Hematopoietic multipotent progenitor cell treated with erythropoietin and hydrocortisone succinate and interleukin-3 and kit ligand, for 4 days (in vitro differentiated cells): ENCODE measurements at regions not wholly inside any gene's neighbourhood (a gene's known extent, or its start where the extent isn't known, plus 50 kb on each side); places are given as distances from the start of the nearest gene placed in this dataset.
"Not testable (repeated sequence)": the region's sequence is repeated elsewhere in the genome, so short reads cannot be mapped to it uniquely, and the experiment has no call there.

Experiments
- DNase-seq: peaks from one replicate; pipeline ENCODE4 v3.0.0-alpha.2; 2015

- no peak for DNase-seq
Measured at GRCh38 chr18:60060026-60060425, 160.2 kb downstream of the PMAIP1 start.

- no peak for DNase-seq
Measured at GRCh38 chr18:60059216-60059615, 159.4 kb downstream of the PMAIP1 start.

GRCh38 chr18:60053747-60054304 lies 154.0 kb downstream of the PMAIP1 start:
- peak; percentile 20 for DNase-seq

GRCh38 chr18:60050821-60051220 lies 151.0 kb downstream of the PMAIP1 start:
- DNase-seq: no peak

GRCh38 chr18:60049172-60049571 lies 149.4 kb downstream of the PMAIP1 start:
- no peak for DNase-seq

- no peak for DNase-seq
Measured at GRCh38 chr18:60047556-60047955, 147.8 kb downstream of the PMAIP1 start.

- no peak for DNase-seq
Measured at GRCh38 chr18:60044290-60045006, 144.7 kb downstream of the PMAIP1 start.

- DNase-seq: no peak
Measured at GRCh38 chr18:60040971-60041370, 141.2 kb downstream of the PMAIP1 start.

- no peak for DNase-seq
Measured at GRCh38 chr18:60038731-60039130, 138.9 kb downstream of the PMAIP1 start.

GRCh38 chr18:60027397-60027796 lies 127.6 kb downstream of the PMAIP1 start:
- no peak for DNase-seq

- no peak for DNase-seq
Measured at GRCh38 chr18:60024857-60025256, 125.1 kb downstream of the PMAIP1 start.

GRCh38 chr18:60024345-60024744 lies 124.5 kb downstream of the PMAIP1 start:
- DNase-seq: no peak

GRCh38 chr18:60022671-60023276 lies 123.0 kb downstream of the PMAIP1 start:
- DNase-seq: no peak

- no peak for DNase-seq
Measured at GRCh38 chr18:60021556-60021955, 121.8 kb downstream of the PMAIP1 start.

- DNase-seq: no peak
Measured at GRCh38 chr18:60020107-60020925, 120.5 kb downstream of the PMAIP1 start.

- DNase-seq: no peak
Measured at GRCh38 chr18:60019463-60019840, 119.7 kb downstream of the PMAIP1 start.

- no peak for DNase-seq
Measured at GRCh38 chr18:60018618-60019462, 119.0 kb downstream of the PMAIP1 start.

- peak; percentile 41 for DNase-seq
Measured at GRCh38 chr18:60018134-60018533, 118.3 kb downstream of the PMAIP1 start.

GRCh38 chr18:60017371-60017770 lies 117.6 kb downstream of the PMAIP1 start:
- no peak for DNase-seq

GRCh38 chr18:60015826-60016225 lies 116.0 kb downstream of the PMAIP1 start:
- DNase-seq: not testable (repeated sequence)

GRCh38 chr18:60013148-60013547 lies 113.4 kb downstream of the PMAIP1 start:
- not testable (repeated sequence) for DNase-seq

GRCh38 chr18:60010984-60011383 lies 111.2 kb downstream of the PMAIP1 start:
- DNase-seq: no peak

GRCh38 chr18:60010513-60010912 lies 110.7 kb downstream of the PMAIP1 start:
- DNase-seq: no peak
